PFSK-1 (cell line): ENCODE measurements at regions not wholly inside any gene's neighbourhood (a gene's known extent, or its start where the extent isn't known, plus 50 kb on each side); places are given as distances from the start of the nearest gene placed in this dataset.

ENCODE experiments used
- POLR2AphosphoS5 ChIP-seq: IDR thresholded peaks from 2 replicates; pipeline ENCODE4 v1.6.1; 2012; ENCODE audit warnings: low read depth, mild to moderate bottlenecking, control low read depth, low read length, moderate library complexity
- REST ChIP-seq, 2 experiments: IDR thresholded peaks; 2 replicates each; pipeline versions ENCODE4 v1.6.1 to v1.8.0; 2011 to 2012; ENCODE audit warnings: low read depth in 2 of 2, low read length in 2 of 2, control low read depth in 1 of 2, inconsistent platforms in 1 of 2, mild to moderate bottlenecking in 1 of 2, moderate library complexity in 1 of 2; ENCODE audit not compliant: insufficient read depth in 1 of 2
- SIN3A ChIP-seq: IDR thresholded peaks from 2 replicates; pipeline ENCODE4 v1.6.1; 2012; ENCODE audit warnings: mild to moderate bottlenecking, low read length, moderate library complexity, borderline replicate concordance; ENCODE audit not compliant: insufficient read depth
- TAF1 ChIP-seq: IDR thresholded peaks from 2 replicates; pipeline ENCODE4 v1.6.1; 2012; ENCODE audit warnings: low read length, control low read depth, borderline replicate concordance; ENCODE audit not compliant: insufficient read depth

GRCh38 chr10:65778753-65779152 is 1147.1 kb upstream of the LRRTM3 start:
- TF ChIP-seq POLR2AphosphoS5: no peak
- no peak for TF ChIP-seq TAF1
- TF ChIP-seq SIN3A: no peak
- TF ChIP-seq REST (IDR thresholded peaks at IDR 0.05; ENCODE audit: insufficient read depth in 1 of 2, low read depth in 2 of 2, low read length in 2 of 2): no peak
